OCI-LY7 (cell line): ENCODE measurements at regions not wholly inside any gene's neighbourhood (a gene's known extent, or its start where the extent isn't known, plus 50 kb on each side); places are given as distances from the start of the nearest gene placed in this dataset.

Source experiments
- EZH2phosphoT487 ChIP-seq: fragments of 200-600 bp; sonication (generic); IDR thresholded peaks from 2 replicates; pipeline ENCODE4 v1.6.1; 2018; ENCODE audit warnings: low read depth, borderline replicate concordance, mild to moderate bottlenecking, mixed run types, antibody characterized with exemption, low read length, moderate library complexity, mixed read lengths
- TF ChIP-seq, protein P1 (sequence below): fragments of 200-600 bp; sonication (generic); conservative IDR thresholded peaks from 2 replicates; pipeline ENCODE4 v1.5.1; 2014; ENCODE audit warnings: mild to moderate bottlenecking, antibody characterized with exemption, low read length, moderate library complexity, mixed read lengths

GRCh38 chr3:194957743-194958240 lies 272.1 kb downstream of the FAM43A start:
- TF ChIP-seq, protein P1, sequence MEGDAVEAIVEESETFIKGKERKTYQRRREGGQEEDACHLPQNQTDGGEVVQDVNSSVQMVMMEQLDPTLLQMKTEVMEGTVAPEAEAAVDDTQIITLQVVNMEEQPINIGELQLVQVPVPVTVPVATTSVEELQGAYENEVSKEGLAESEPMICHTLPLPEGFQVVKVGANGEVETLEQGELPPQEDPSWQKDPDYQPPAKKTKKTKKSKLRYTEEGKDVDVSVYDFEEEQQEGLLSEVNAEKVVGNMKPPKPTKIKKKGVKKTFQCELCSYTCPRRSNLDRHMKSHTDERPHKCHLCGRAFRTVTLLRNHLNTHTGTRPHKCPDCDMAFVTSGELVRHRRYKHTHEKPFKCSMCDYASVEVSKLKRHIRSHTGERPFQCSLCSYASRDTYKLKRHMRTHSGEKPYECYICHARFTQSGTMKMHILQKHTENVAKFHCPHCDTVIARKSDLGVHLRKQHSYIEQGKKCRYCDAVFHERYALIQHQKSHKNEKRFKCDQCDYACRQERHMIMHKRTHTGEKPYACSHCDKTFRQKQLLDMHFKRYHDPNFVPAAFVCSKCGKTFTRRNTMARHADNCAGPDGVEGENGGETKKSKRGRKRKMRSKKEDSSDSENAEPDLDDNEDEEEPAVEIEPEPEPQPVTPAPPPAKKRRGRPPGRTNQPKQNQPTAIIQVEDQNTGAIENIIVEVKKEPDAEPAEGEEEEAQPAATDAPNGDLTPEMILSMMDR: no peak
- TF ChIP-seq EZH2phosphoT487: no peak
